Activated CD4-positive, alpha-beta T cell treated with anti-CD3 and anti-CD28 coated beads for 36 hours (primary cell): ENCODE measurements at regions not wholly inside any gene's neighbourhood (a gene's known extent, or its start where the extent isn't known, plus 50 kb on each side); places are given as distances from the start of the nearest gene placed in this dataset.

Experiments used
- ATAC-seq: fragments of 200-7000 bp; cut with Tn5 transposase; one replicate; pipeline ENCODE4 v1.10.0; 2021; ENCODE audit warnings: mild to moderate bottlenecking, moderate library complexity
- CTCF ChIA-PET: fragments of 350-600 bp; sonication (Branson Sonifier 250); formaldehyde crosslinking; loops from one replicate; lab custom pipeline; 2021; ENCODE audit warnings: antibody characterized with exemption; lab: Charles Lee
- POLR2A ChIA-PET: fragments of 350-600 bp; sonication (Branson Sonifier 250); formaldehyde crosslinking; loops from one replicate; lab custom pipeline; 2021; ENCODE audit warnings: antibody characterized with exemption, inconsistent platforms; lab: Charles Lee
- DNase-seq: peaks from one replicate; pipeline ENCODE4 v3.0.0-alpha.2; 2020
- H3K27ac Mint-ChIP-seq: one replicate; pipeline ENCODE4 v1.8.0; 2021; ENCODE audit warnings: mixed read lengths
- H3K27me3 Mint-ChIP-seq: one replicate; pipeline ENCODE4 v1.8.0; 2021; ENCODE audit warnings: mixed read lengths
- H3K36me3 Mint-ChIP-seq: one replicate; pipeline ENCODE4 v1.8.0; 2021; ENCODE audit warnings: low read depth, mixed read lengths
- H3K4me1 Mint-ChIP-seq: one replicate; pipeline ENCODE4 v1.8.0; 2021; ENCODE audit warnings: mixed read lengths
- H3K4me3 Mint-ChIP-seq: one replicate; pipeline ENCODE4 v1.8.0; 2021; ENCODE audit warnings: mild to moderate bottlenecking, moderate library complexity, mixed read lengths
- H3K9me3 Mint-ChIP-seq: one replicate; pipeline ENCODE4 v1.8.0; 2021; ENCODE audit warnings: low read depth, mixed read lengths
- intact Hi-C, 2 experiments: fragments of 100-400 bp; cut with DNase I in 1 of 2; cut with micrococcal nuclease in 1 of 2; formaldehyde crosslinking; loops; one replicate each; pipeline versions ENCODE4 v1.14.2 to v1.15.1; 2022 to 2024; cut with DNase I, micrococcal nuclease

DNA sequence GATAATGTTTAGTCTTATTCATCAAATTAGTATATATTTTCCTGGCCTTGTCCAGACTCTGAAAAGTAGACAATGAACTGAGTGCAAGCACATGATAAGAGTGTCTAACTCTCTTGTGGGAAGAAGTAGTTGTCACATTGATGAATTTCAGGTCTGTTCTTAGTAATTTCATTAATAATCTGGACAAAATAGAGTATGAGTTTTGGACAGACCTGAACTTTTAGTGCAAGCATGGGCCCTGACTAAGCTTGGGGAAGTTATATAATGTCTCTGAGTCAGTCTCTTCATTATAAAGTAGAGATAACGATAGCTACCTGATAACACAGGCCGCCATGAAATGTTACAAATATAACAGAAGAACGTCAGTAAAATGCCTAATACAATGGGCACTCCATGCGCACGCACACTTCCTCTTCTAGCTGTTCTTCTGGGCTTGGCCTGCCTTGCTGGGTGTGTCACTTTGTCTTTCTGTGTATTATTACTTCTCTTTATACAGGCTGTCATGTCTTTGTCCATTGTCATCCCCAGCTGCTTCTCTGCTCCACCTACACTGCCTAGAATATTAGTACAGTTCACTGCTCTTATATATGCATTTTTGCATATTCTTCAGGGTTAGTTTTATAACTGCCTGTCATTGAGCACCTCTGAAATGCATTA, 129.1 kb upstream of the HTR2A start:
- POLR2A ChIA-PET, result no interaction called here
- H3K9me3 Mint-ChIP-seq, result no peaks in the 10 kb centered on the region
- CTCF ChIA-PET, result interaction anchor here (0.6 kb wide), 1 partner anchor 126 kb away, joined by 3 read pairs; no protein-coding TSS in a partner anchor
- intact Hi-C loops, result no loop called here
- no peak overlapping the region for H3K4me3 Mint-ChIP-seq
- no peaks in the 10 kb centered on the region for H3K4me1 Mint-ChIP-seq
- H3K27ac Mint-ChIP-seq, result no peak overlapping the region
- ATAC-seq (no peak), DNase-seq (no peak)
- no peaks in the 10 kb centered on the region for H3K36me3 Mint-ChIP-seq
- no peaks in the 10 kb centered on the region for H3K27me3 Mint-ChIP-seq

DNA sequence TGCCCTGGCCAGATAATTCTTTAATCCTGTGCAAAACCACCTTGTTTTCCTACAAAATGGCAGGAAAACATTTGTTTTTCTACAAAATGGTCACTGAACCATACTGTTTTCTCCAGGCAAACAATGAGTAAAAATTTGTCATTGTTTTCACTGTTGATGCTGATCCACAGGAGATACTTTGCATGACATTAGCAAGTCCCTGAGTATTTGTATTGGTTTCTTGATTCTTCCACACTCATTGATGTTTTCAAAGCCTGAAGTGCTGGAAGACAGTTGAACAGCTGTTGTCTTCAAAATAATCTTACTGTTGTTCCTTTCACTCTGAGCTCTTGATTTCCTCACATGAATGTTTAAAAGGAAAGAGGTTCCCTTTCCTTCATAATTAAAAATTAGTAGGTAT, 123.1 kb upstream of the HTR2A start:
- Mint-ChIP-seq H3K9me3 (peaks cover 2% of the 10 kb centered on the region), H3K27ac (no peak overlapping the region), H3K4me3 (no peak overlapping the region), H3K36me3 (no peaks in the 10 kb centered on the region), H3K4me1 (no peaks in the 10 kb centered on the region), H3K27me3 (no peaks in the 10 kb centered on the region)
- ChIA-PET POLR2A (no interaction called here), CTCF (no interaction called here)
- DNase-seq, result no peak
- intact Hi-C loops, result no loop called here
- ATAC-seq, result no peak

- H3K4me1 Mint-ChIP-seq, result no peaks in the 10 kb centered on the region
- intact Hi-C loops, result no loop called here
- CTCF ChIA-PET, result no interaction called here
- no peak for ATAC-seq
- POLR2A ChIA-PET, result no interaction called here
- H3K4me3 Mint-ChIP-seq, result no peak overlapping the region
- no peaks in the 10 kb centered on the region for H3K27me3 Mint-ChIP-seq
- no peaks in the 10 kb centered on the region for H3K36me3 Mint-ChIP-seq
- peaks cover 2% of the 10 kb centered on the region for H3K9me3 Mint-ChIP-seq
- no peak for DNase-seq
- H3K27ac Mint-ChIP-seq, result no peak overlapping the region
Measured at GRCh38 chr13:47017476-47017875, 120.6 kb upstream of the HTR2A start.

DNA sequence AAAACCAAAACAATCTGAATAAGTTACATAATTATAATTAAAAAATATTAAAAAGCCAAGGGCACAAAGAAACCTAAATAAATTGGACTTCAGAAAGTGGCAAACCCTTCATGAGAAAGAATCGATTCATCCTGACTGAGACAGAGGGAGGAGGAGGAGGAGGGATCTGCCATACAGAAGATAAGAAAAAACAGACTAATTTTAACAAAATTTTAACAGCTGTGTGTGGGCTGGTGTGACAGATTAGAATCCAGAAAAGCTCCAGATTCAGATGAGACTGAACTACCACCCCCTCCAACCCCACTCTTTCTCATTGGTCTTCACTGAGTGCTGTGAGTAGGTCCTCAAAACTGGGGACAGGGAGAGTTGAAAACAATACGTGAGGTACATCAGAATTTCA, 111.5 kb upstream of the HTR2A start:
- ATAC-seq (no peak), DNase-seq (no peak)
- no peak overlapping the region for H3K27ac Mint-ChIP-seq
- ChIA-PET POLR2A (no interaction called here), CTCF (no interaction called here)
- no peaks in the 10 kb centered on the region for H3K36me3 Mint-ChIP-seq
- no peaks in the 10 kb centered on the region for H3K4me1 Mint-ChIP-seq
- no peak overlapping the region for H3K4me3 Mint-ChIP-seq
- intact Hi-C loops, result no loop called here
- peaks cover 4% of the 10 kb centered on the region for H3K27me3 Mint-ChIP-seq
- no peaks in the 10 kb centered on the region for H3K9me3 Mint-ChIP-seq

- no peak for DNase-seq
- no peak overlapping the region for H3K27ac Mint-ChIP-seq
- no peaks in the 10 kb centered on the region for H3K4me1 Mint-ChIP-seq
- intact Hi-C loops, result no loop called here
- CTCF ChIA-PET, result interaction anchor here (1.0 kb wide), 1 partner anchor 57 kb away, joined by 3 read pairs; no protein-coding TSS in a partner anchor
- H3K9me3 Mint-ChIP-seq, result no peaks in the 10 kb centered on the region
- POLR2A ChIA-PET, result no interaction called here
- no peak for ATAC-seq
- H3K4me3 Mint-ChIP-seq, result no peak overlapping the region
- H3K27me3 Mint-ChIP-seq, result peaks cover 16% of the 10 kb centered on the region
- H3K36me3 Mint-ChIP-seq, result no peaks in the 10 kb centered on the region
Measured at GRCh38 chr13:47005756-47006414, 109.0 kb upstream of the HTR2A start.

- H3K4me3 Mint-ChIP-seq, result no peak overlapping the region
Measured at GRCh38 chr13:47004540-47004939, 107.7 kb upstream of the HTR2A start.

DNA sequence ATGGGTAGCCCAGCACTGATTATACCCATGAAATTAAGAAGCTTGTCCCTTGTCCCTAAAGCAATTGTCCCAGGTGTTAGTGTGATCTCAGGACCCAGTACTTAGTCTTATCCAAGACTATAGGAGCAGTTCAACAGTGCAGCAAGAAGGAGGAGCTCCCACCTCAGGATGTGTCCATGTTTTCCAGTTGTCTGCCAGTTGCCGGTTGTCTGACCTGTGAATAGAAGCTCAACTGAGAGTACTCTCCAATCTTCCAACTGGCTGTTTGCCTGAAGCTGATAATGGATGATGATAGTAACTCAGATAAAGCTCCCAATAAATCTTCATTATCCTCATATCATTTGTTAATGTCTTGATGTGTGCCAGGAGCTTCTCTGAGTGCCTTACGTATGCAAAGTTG, 107.2 kb upstream of the HTR2A start:
- Mint-ChIP-seq H3K27ac (no peak overlapping the region), H3K36me3 (no peaks in the 10 kb centered on the region), H3K4me3 (no peak overlapping the region), H3K4me1 (no peaks in the 10 kb centered on the region), H3K27me3 (peaks cover 18% of the 10 kb centered on the region), H3K9me3 (no peaks in the 10 kb centered on the region)
- intact Hi-C loops, result no loop called here
- ATAC-seq (no peak), DNase-seq (no peak)
- ChIA-PET POLR2A (no interaction called here), CTCF (interaction anchor here (0.9 kb wide), 1 partner anchor 13 kb away, joined by 3 read pairs; no protein-coding TSS in a partner anchor)

More at GRCh38 chr13:47004540-47004939, 107.7 kb upstream of the HTR2A start:
- no peak for DNase-seq
- no peaks in the 10 kb centered on the region for H3K9me3 Mint-ChIP-seq
- H3K4me1 Mint-ChIP-seq, result no peaks in the 10 kb centered on the region
- no peak for ATAC-seq
- intact Hi-C loops, result no loop called here
- H3K27me3 Mint-ChIP-seq, result peaks cover 18% of the 10 kb centered on the region
- CTCF ChIA-PET, result interaction anchor here (0.9 to 1.0 kb wide), 2 partner anchors 13 to 58 kb away, joined by 3 read pairs; no protein-coding TSS in a partner anchor
- POLR2A ChIA-PET, result no interaction called here
- H3K27ac Mint-ChIP-seq, result no peak overlapping the region
- H3K36me3 Mint-ChIP-seq, result no peaks in the 10 kb centered on the region

DNA sequence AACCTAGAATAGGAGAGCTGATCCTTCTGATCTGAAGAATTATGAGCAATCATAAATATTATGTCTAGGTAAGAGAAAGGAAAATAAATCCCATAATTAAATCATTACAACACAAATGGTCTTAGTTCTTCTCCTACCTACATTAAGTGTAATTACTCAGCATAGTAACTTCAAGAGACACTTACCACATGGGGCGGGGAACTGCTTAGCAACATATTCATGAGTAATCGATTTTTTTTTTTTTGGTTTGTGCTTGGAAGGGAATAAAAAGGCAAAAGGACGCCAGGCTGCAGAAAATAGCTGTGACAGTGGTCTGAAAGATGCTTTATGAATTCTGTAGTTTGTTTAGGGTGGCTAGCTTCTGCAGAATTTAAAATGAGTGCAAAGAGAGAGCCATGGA, 103.3 kb upstream of the HTR2A start:
- Mint-ChIP-seq H3K4me1 (no peaks in the 10 kb centered on the region), H3K9me3 (no peaks in the 10 kb centered on the region), H3K27ac (no peak overlapping the region), H3K36me3 (no peaks in the 10 kb centered on the region), H3K27me3 (peaks cover 23% of the 10 kb centered on the region), H3K4me3 (no peak overlapping the region)
- DNase-seq (no peak), ATAC-seq (no peak)
- POLR2A ChIA-PET, result no interaction called here
- CTCF ChIA-PET, result interaction anchor here (0.6 kb wide), 1 partner anchor 113 kb away, joined by 3 read pairs; no protein-coding TSS in a partner anchor
- intact Hi-C loops, result no loop called here

DNA sequence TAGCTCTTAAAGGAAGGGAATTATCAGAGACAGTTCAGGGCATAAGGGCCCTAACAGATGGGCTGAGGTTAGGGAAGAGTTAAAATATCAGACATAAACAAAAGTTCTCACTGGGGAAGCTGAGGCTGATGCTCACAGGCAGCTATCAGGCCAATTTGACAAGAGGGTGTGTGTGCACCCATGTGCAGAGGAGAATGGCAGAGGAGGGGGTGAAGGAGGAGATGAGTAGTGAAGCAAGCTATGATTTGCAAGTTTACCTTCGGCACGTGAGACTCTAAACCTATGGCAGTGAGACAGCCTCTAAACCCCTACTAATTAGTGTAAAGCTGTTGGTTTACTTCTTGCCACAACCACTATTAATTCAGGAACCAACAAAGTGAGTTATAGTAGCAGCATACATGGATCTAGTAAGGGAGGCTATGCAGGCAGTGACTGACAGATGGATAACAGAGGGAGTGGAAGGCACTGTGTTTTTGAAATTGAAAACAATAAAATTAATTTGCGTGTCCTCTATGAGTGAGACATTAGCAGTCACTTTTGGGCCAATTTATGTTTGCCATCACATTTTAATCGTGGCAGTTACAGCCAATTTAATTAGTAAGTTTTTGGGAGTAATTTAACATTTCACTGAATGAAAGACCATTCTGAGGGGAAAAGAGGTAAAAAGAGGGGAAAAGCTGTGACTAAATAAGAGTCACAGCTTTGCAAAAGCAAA, 99.6 kb upstream of the HTR2A start:
- intact Hi-C loops, result no loop called here
- no peaks in the 10 kb centered on the region for H3K9me3 Mint-ChIP-seq
- ChIA-PET POLR2A (no interaction called here), CTCF (interaction anchor here (0.8 kb wide), 1 partner anchor 34 kb away, joined by 3 read pairs; no protein-coding TSS in a partner anchor)
- H3K27ac Mint-ChIP-seq, result no peak overlapping the region
- no peaks in the 10 kb centered on the region for H3K36me3 Mint-ChIP-seq
- no peak for DNase-seq
- no peaks in the 10 kb centered on the region for H3K4me1 Mint-ChIP-seq
- no peak for ATAC-seq
- H3K4me3 Mint-ChIP-seq, result no peak overlapping the region
- peaks cover 11% of the 10 kb centered on the region for H3K27me3 Mint-ChIP-seq

- ChIA-PET POLR2A (no interaction called here), CTCF (no interaction called here)
- ATAC-seq (no peak), DNase-seq (no peak)
- H3K27me3 Mint-ChIP-seq, result peaks cover 7% of the 10 kb centered on the region
- no peak overlapping the region for H3K4me3 Mint-ChIP-seq
- no peaks in the 10 kb centered on the region for H3K36me3 Mint-ChIP-seq
- H3K4me1 Mint-ChIP-seq, result no peaks in the 10 kb centered on the region
- no peak overlapping the region for H3K27ac Mint-ChIP-seq
- intact Hi-C loops, result no loop called here
- H3K9me3 Mint-ChIP-seq, result no peaks in the 10 kb centered on the region
Measured at GRCh38 chr13:46995874-46996273, 99.0 kb upstream of the HTR2A start.

DNA sequence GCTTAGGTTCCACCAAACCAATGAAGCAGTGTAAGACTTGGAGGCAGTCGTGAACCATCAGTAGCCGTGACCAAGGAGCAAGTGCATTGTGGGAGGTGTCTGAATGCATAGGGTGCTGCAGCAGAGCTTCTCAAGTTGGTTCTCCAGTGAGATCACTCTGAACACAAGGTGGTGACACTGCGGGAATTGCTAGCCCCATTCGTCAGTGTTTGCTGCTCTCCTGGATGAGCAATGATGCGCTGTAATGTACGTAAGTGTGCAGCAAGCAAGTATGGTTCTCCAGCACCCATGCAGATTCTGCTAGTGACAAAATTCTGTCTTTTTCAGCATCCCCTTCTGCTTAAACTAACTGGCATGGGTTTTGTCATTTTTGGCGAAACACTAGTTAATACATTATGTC, 97.6 kb upstream of the HTR2A start:
- DNase-seq, result no peak
- no peak for ATAC-seq
- Mint-ChIP-seq H3K27ac (no peak overlapping the region), H3K4me1 (no peaks in the 10 kb centered on the region), H3K9me3 (no peaks in the 10 kb centered on the region), H3K27me3 (peaks cover 5% of the 10 kb centered on the region), H3K4me3 (no peak overlapping the region), H3K36me3 (no peaks in the 10 kb centered on the region)
- ChIA-PET CTCF (no interaction called here), POLR2A (no interaction called here)
- intact Hi-C loops, result no loop called here
